ENCODE measurements at regions not wholly inside any gene's neighbourhood (a gene's known extent, or its start where the extent isn't known, plus 50 kb on each side); places are given as distances from the start of the nearest gene placed in this dataset.
A peak's percentile ranks its signal among the peaks of the same experiment; 100 is the strongest.

GRCh38 chr16:6714510-6714909 is 618.1 kb upstream of the RBFOX1 start:
- peaks cover 7% of the 10 kb centered on the region for H3K9me3 Mint-ChIP-seq (ENCODE audit: unreplicated experiment)

GRCh38 chr16:6709736-6710135 is 622.9 kb upstream of the RBFOX1 start:
- no peaks in the 10 kb centered on the region for H3K27me3 Mint-ChIP-seq (ENCODE audit: unreplicated experiment)
- peaks cover 15% of the 10 kb centered on the region for H3K9me3 Mint-ChIP-seq (ENCODE audit: unreplicated experiment)
- no peak for DNase-seq
- H3K36me3 Mint-ChIP-seq (ENCODE audit: unreplicated experiment) = peaks cover 10% of the 10 kb centered on the region
- no peak overlapping the region for H3K4me3 Mint-ChIP-seq (ENCODE audit: unreplicated experiment)
- no peaks in the 10 kb centered on the region for H3K4me1 Mint-ChIP-seq (ENCODE audit: low read depth, unreplicated experiment)
- no peak for TF ChIP-seq CTCF (IDR thresholded peaks at IDR 0.05; ENCODE audit: partially characterized antibody, unreplicated experiment)
- H3K27ac Mint-ChIP-seq (ENCODE audit: unreplicated experiment) = no peak overlapping the region

More at GRCh38 chr16:6714510-6714909, 618.1 kb upstream of the RBFOX1 start:
- DNase-seq = no peak
- H3K4me1 Mint-ChIP-seq (ENCODE audit: low read depth, unreplicated experiment) = no peaks in the 10 kb centered on the region
- H3K4me3 Mint-ChIP-seq (ENCODE audit: unreplicated experiment) = no peak overlapping the region
- TF ChIP-seq CTCF (IDR thresholded peaks at IDR 0.05; ENCODE audit: partially characterized antibody, unreplicated experiment) = no peak
- no peak overlapping the region for H3K27ac Mint-ChIP-seq (ENCODE audit: unreplicated experiment)
- peaks cover 10% of the 10 kb centered on the region for H3K36me3 Mint-ChIP-seq (ENCODE audit: unreplicated experiment)
- no peaks in the 10 kb centered on the region for H3K27me3 Mint-ChIP-seq (ENCODE audit: unreplicated experiment)

- DNase-seq = no peak
- Mint-ChIP-seq H3K4me3 (ENCODE audit: unreplicated experiment) (no peak overlapping the region), H3K36me3 (ENCODE audit: unreplicated experiment) (peaks cover 9% of the 10 kb centered on the region), H3K27me3 (ENCODE audit: unreplicated experiment) (no peaks in the 10 kb centered on the region), H3K27ac (ENCODE audit: unreplicated experiment) (no peak overlapping the region), H3K9me3 (ENCODE audit: unreplicated experiment) (peaks cover 15% of the 10 kb centered on the region), H3K4me1 (ENCODE audit: low read depth, unreplicated experiment) (peaks cover 4% of the 10 kb centered on the region)
- TF ChIP-seq CTCF (IDR thresholded peaks at IDR 0.05; ENCODE audit: partially characterized antibody, unreplicated experiment) = no peak
These were observed 623.9 kb upstream of the RBFOX1 start for GRCh38 chr16:6708576-6709215.

- Mint-ChIP-seq H3K36me3 (ENCODE audit: unreplicated experiment) (no peaks in the 10 kb centered on the region), H3K27ac (ENCODE audit: unreplicated experiment) (no peak overlapping the region), H3K4me1 (ENCODE audit: low read depth, unreplicated experiment) (peaks cover 4% of the 10 kb centered on the region), H3K9me3 (ENCODE audit: unreplicated experiment) (peaks cover 14% of the 10 kb centered on the region), H3K27me3 (ENCODE audit: unreplicated experiment) (no peaks in the 10 kb centered on the region), H3K4me3 (ENCODE audit: unreplicated experiment) (no peak overlapping the region)
- TF ChIP-seq CTCF (IDR thresholded peaks at IDR 0.05; ENCODE audit: partially characterized antibody, unreplicated experiment) = no peak
- DNase-seq = no peak
These were observed 628.2 kb upstream of the RBFOX1 start for GRCh38 chr16:6704306-6704930.

- Mint-ChIP-seq H3K4me1 (ENCODE audit: low read depth, unreplicated experiment) (peaks cover 4% of the 10 kb centered on the region), H3K4me3 (ENCODE audit: unreplicated experiment) (no peak overlapping the region), H3K36me3 (ENCODE audit: unreplicated experiment) (no peaks in the 10 kb centered on the region), H3K27ac (ENCODE audit: unreplicated experiment) (peak overlapping the region; percentile 60), H3K9me3 (ENCODE audit: unreplicated experiment) (peaks cover 10% of the 10 kb centered on the region), H3K27me3 (ENCODE audit: unreplicated experiment) (no peaks in the 10 kb centered on the region)
- no peak for DNase-seq
- no peak for TF ChIP-seq CTCF (IDR thresholded peaks at IDR 0.05; ENCODE audit: partially characterized antibody, unreplicated experiment)
These were observed 631.5 kb upstream of the RBFOX1 start for GRCh38 chr16:6701096-6701495.

All from glutamatergic neuron (in vitro differentiated cells).